GM08714 (cell line): ENCODE measurements at regions not wholly inside any gene's neighbourhood (a gene's known extent, or its start where the extent isn't known, plus 50 kb on each side); places are given as distances from the start of the nearest gene placed in this dataset.

Experiments
- H3K4me3 ChIP-seq: fragments of 200-500 bp; sonication (Bioruptor generic); 2 replicates; pipeline ENCODE4 v1.5.1; 2014; ENCODE audit warnings: mild to moderate bottlenecking, low read length, inconsistent platforms
- ZNF274 ChIP-seq: IDR thresholded peaks from 2 replicates; pipeline ENCODE4 v1.6.1; 2012; ENCODE audit warnings: mild to moderate bottlenecking, low read depth, low read length

DNA sequence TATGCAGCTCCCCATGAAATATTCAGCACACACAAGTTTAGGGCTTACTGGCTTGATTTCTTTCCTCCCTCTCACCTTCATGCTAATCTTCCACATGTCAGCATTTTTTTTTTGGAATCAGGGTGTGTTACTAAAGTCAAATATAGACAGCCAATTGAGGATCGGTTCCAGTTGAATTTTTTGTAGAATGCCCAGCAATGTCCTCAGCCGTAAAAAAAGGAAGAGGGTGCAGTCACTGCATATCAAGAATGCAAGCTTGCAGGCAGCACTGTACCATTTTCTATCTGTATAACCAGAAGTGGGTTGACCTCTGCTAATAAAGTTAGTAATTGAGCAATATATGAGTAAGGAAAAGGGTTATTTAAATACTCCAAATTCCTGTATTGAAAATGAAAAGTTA is 51.4 kb upstream of the CHMP2B start:
- no peak for TF ChIP-seq ZNF274
- no peak overlapping the region for H3K4me3 ChIP-seq

DNA sequence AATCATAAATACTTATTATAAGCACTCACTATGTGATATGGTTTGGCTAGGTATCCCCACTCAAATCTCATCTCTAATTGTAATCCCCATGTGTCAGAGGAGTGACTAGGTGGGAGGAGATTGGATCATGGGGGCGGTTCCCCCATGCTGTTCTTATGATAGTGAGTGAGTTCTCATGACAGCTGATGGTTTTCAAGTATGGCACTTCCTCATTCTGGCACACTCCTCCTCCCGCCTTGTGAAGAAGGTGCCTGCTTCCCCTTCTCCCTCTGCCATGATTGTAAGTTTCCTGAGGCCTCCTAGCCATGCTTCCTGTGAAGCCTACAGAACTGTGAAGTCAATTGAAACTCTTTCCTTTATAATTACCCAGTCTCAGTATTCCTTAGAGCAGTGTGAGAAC is 53.3 kb upstream of the CHMP2B start:
- TF ChIP-seq ZNF274 = no peak

DNA sequence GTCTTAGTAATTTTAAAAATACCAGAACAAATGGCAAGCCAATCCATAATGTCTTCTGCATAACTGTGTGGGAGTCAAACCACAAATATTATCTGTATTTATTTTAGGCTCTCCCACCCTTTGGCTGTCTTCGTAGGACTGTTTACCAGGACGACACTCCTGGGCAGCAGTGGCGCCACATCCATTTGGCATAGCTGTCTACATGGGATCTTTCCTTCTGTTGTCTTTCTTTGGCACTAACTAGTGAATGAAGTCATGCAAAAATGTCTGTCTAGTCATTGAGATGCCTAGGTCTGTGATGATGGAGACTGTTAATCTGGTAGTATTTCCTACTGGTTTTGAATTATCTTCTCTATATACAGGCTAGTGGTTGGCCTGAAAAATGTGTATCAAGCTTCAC is 54.0 kb upstream of the CHMP2B start:
- no peak overlapping the region for H3K4me3 ChIP-seq
- TF ChIP-seq ZNF274 = no peak

More for the DNA sequence above, 53.3 kb upstream of the CHMP2B start:
- no peak overlapping the region for H3K4me3 ChIP-seq

DNA sequence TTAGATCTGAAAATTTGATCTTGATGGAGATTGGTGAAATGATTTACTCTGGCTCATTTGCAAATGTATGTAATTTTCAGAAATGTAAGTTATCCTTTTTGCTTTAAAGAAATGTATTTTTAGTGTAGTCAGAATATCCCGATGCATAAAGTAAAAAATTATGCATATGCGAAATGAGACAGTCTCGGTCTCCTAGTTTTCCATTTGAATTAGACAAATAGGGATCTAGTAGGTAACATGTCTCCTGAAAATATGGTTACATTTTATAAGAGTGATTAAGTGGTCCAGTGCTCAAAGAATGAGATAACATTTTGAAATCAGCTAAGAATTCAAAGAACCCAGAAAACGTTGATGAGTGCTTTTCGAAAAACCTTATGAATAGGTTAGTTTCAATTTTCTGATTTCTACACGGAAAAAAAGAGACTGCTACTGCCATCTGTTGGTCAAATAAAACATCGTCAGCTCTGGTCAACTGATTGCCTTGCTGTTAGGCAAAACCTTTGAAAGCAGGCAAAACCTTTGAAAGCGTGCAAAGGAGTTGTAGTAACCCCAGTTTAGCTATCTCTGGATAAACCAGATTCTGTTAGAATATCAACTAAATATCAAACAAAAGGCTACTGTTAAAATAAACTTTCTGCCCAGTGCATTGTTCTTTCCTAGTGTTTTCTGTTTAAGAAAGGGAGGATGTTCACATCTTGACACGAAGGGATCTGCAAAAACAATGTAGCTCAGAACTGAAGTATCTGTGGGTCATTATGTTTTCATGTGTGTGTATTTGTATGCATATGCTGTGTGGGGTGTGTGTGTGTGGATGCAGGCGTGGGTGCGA is 59.3 kb upstream of the CHMP2B start:
- no peak overlapping the region for H3K4me3 ChIP-seq
- no peak for TF ChIP-seq ZNF274

DNA sequence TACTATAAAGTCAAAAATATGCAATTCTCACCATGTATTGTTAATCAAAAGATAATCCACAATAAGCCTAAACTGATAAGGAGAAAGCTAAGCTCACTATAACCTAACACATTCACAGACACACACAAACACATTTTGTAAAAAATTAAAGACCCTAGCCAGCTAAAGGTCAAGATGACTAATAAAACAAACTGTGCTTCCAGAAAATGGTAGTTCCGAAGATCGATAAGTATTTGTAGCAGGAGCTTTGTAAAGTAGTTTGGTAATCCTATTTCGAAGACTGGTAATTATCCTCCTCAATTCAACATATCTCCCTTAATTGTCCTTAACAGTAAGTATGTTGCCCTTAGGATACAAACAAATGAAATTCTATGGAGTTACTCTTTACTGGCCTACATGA is 62.9 kb upstream of the CHMP2B start:
- no peak for TF ChIP-seq ZNF274
- H3K4me3 ChIP-seq = no peak overlapping the region

DNA sequence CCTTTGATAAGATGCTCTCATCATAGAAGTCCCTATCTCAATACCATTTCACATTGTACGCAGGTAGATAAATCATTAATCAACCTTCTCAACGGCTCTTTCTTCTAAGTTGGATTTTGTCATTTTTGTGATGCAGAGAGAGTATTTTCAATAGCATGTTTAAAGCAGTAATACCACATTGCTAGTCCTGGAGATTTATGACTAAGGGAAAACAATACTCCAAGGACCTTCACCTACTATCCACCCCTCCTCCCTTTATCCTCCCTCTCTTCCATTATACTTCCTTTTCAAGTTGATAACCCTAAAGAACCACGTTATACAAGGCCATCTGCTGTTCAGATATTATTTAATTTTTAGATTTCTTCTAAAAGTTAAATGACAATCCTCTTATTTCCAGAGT is 65.3 kb upstream of the CHMP2B start:
- no peak overlapping the region for H3K4me3 ChIP-seq
- TF ChIP-seq ZNF274 = no peak

DNA sequence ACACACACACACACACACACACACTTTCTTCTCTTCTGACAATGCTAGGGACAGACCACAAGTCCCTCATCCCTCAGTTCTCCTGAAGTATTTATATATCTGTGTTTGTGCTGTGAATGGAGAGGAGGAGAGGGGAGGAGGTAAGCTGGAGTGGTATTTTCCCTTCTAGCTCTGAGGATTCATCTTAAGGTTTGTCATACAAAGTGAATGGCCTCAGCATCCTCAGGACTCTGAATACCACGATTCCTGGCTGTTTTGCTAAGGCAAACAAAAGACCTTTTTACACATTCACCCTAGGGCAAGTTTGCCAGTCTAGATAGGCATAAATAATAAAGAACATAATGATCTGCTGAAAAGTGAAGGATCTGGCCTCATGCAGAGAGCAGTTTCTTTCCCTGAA is 65.7 kb upstream of the CHMP2B start:
- no peak overlapping the region for H3K4me3 ChIP-seq
- no peak for TF ChIP-seq ZNF274

DNA sequence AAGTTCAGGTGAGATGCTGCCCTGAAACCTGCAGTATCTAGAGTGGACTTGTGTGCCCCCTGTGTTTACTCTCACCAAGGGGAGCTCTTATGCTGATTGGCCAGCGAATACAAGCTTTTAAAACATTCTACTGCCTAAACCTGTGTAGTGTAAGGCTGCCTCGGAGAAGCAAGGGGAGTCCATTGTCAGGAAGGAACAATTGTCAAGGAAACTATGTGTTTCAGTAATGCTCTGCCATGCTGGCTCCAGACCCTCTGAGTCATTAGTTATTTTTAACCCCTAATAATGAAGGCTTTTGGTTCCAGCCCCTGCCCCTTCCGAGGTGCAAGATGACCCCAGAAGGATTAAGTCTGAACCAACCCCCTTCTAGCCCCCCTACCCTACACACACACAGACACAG is 66.1 kb upstream of the CHMP2B start:
- no peak overlapping the region for H3K4me3 ChIP-seq
- TF ChIP-seq ZNF274 = no peak

DNA sequence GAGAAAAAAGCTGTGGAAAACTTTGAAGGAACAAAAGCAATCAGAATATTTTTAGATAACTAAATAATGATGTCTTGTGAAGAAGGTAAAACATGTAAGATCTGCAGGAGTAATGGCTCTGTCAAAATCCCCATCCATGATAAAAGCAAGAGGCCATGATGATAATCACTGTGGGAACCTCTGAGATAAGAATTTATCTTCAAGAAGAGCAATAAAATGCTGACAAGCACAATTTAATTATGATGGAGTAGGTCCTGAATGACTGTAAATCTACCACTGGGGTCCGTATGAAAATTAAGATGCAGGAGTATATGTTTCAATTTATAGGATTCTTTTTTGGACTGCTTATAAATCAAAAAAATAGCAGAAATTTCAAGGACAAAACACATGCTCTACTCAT is 68.3 kb upstream of the CHMP2B start:
- H3K4me3 ChIP-seq = no peak overlapping the region
- TF ChIP-seq ZNF274 = no peak

DNA sequence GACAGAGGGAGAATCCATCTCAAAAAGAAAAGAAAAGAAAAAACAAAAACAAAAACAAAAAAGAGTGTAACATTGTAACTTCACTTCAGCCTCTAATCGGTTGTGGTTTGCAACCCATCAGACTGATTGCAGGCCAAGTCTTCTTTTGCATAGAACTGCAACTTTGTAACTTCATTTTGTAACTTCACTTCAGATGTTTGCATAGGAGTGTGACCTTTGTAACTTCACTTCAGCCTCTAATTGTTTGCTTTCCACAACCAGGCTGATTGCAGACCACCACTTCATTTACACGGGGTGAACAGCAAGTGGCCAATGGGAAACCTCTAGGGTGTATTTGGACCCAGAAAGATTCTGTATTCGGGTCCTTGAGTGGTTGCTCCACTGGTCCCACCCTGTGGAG is 79.1 kb upstream of the CHMP2B start:
- no peak for TF ChIP-seq ZNF274
- H3K4me3 ChIP-seq = no peak overlapping the region

DNA sequence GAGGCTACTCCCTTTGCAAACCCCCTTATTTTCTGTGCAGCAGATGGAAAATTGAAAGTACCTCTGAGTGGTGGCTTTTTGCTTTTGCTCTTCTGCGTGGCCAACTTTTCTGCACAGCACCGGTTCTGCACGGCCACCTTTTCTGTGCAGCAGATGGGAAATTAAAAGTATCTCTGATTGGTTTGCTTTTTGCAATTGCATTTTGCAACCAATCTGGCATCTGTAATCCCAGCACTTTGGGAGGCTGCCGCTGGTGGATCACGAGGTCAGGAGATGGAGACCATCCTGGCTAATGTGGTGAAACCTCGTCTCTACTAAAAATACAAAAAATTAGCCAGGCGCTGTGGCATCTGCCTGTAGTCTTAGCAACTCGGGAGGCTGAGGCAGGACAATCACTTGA is 79.5 kb upstream of the CHMP2B start:
- H3K4me3 ChIP-seq = no peak overlapping the region

DNA sequence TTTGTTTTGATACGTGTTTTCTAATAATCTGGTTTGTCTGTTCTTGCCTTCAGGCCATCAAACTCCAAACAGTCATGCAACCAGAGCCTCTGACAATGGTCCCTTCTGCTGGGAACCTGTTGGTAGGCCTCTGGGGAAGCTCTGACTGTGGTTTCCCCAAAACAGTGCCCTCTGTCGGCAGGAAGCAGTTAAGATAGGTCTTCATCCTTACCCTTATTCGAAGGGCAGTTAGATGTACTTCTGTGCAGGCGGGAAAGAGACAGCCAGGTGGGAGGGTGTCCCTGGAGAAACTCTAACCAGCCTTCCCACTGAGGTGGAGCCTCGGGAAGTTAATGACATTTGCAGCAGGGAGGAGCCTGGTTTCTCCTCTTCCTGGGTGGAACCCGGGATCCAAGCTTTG is 81.6 kb upstream of the CHMP2B start:
- H3K4me3 ChIP-seq = no peak overlapping the region
- TF ChIP-seq ZNF274 = no peak

More for the DNA sequence above, 79.5 kb upstream of the CHMP2B start:
- TF ChIP-seq ZNF274 = no peak

DNA sequence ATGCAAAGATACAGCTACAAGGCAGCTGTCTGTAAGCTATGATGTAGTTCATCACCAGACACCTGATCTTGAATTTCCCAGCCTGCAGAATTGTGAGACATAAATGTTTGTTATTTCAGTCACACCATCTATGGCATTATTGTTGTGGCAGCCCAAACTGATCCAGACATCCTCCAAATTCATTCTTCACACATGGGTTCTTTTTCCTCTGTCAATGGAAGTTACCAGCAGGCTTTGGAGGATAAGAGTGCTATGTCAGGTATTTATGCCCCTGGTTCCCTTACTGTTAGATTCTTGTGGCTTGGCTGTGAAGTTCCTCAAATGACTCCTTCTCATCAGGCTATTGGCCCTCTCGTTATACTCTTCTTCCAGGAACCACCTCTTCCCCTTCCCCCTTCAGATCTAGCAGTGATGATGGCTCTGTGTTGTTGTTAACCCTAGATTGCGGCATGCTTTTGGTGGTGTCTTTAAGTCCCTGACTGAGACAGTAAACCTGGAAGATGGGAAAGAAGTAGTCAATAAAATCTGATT is 91.0 kb upstream of the CHMP2B start:
- no peak for TF ChIP-seq ZNF274
- H3K4me3 ChIP-seq = no peak overlapping the region

DNA sequence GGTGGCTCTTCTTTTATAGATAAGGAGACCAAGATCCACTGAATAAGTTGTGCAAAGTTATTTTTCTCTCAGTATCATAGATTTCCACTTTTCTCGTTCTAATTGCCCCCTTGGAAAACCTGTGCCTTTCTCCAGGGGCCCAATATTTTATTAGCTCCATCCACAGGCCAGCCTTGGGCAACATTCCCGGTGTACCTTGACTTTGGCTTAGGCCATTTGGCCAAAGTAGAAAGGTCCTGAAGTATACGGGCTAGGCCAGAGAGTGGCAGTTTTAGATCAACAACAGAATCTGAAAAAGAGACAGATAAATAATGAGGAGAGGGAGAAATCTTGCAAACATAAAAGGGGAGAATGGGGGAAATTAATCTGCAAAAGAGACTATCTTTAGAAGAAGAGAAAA is 91.7 kb upstream of the CHMP2B start:
- TF ChIP-seq ZNF274 = no peak
- H3K4me3 ChIP-seq = no peak overlapping the region

DNA sequence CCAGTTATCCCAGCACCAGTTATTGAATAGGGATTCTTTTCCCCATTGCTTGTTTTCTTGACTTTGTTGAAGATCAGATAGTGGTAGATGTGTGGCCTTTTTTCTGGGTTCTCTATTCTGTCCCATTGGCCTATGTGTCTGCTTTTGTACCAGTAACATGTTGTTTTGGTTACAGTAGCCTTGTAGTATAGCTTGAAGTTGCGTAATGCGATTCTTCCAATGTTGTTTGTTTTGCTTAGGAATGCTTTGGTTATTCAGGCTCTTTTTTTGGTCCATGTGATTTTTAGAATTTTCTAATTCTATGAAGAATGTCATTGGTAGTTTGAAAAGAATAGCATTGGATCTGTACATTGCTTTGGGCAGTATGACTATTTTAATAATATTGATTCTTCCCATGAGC is 94.3 kb upstream of the CHMP2B start:
- H3K4me3 ChIP-seq = no peak overlapping the region
- no peak for TF ChIP-seq ZNF274

DNA sequence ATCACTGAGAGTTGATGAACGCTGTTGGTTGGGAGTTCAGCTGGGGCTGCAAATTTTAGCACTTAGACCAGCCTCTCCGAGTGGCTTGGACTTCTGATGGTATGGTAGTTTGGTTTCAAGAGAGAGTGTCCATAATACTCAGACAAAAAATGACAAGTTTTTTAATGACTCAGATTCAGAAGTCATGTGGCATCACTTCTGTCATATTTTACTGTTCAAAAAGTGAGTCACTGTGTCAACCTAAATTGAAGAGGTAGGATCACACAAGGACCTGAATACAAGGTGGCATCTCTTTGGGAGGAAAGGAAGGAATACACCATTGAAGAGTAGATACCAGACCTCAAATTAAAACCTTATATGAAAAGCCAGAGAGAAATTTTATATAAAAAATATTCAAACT is 99.1 kb upstream of the CHMP2B start:
- no peak for TF ChIP-seq ZNF274
- no peak overlapping the region for H3K4me3 ChIP-seq
